ENCODE measurements at regions not wholly inside any gene's neighbourhood (a gene's known extent, or its start where the extent isn't known, plus 50 kb on each side); places are given as distances from the start of the nearest gene placed in this dataset.

GRCh38 chr20:39142407-39143096 is 180.4 kb downstream of the DHX35 start:
- Histone ChIP-seq H3K4me3 (ENCODE audit: low read depth in 1 of 2, low read length in 2 of 2) (no peak overlapping the region), H3K9ac (ENCODE audit: low read depth in 1 of 2, low read length in 2 of 2) (no peak overlapping the region), H3K36me3 (ENCODE audit: control insufficient read depth in 1 of 2, insufficient read depth in 2 of 2, low read length in 2 of 2) (no peaks in the 10 kb centered on the region), H3K4me1 (ENCODE audit: control insufficient read depth in 1 of 2, insufficient read depth in 2 of 2, low read length in 2 of 2) (no peaks in the 10 kb centered on the region), H3K27me3 (ENCODE audit: control insufficient read depth in 1 of 2, insufficient read depth in 2 of 2, low read length in 2 of 2) (peaks cover 0 to 3% of the 10 kb centered on the region in 2 donors), H3K27ac (ENCODE audit: low read depth, low read length) (no peak overlapping the region), H3K9me3 (ENCODE audit: control insufficient read depth in 1 of 2, low read length in 2 of 2) (no peaks in the 10 kb centered on the region)

DNA sequence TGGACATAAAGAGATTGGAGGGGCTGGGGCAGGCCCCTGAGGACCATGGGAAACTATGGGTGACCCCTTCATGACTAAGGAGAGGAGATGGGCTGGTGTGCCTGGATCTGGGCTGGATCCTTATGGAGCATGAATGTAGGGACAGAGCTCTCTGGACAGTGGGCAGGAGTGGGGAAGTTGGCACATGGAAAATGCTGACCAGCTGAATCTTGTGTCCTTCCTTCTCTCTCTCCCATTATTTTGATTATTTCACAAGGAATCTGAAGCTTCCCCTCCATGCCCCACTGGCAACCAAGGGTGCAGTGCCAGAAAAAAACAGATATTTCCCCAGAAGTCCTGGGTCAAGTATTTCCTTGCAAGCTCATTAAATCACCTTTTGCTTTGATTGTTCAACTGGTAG is 175.2 kb downstream of the DHX35 start:
- Histone ChIP-seq H3K9ac (ENCODE audit: low read depth in 1 of 2, low read length in 2 of 2) (no peak overlapping the region), H3K4me1 (ENCODE audit: control insufficient read depth in 1 of 2, insufficient read depth in 2 of 2, low read length in 2 of 2) (no peaks in the 10 kb centered on the region), H3K27ac (ENCODE audit: low read depth, low read length) (no peak overlapping the region), H3K9me3 (ENCODE audit: control insufficient read depth in 1 of 2, low read length in 2 of 2) (no peaks in the 10 kb centered on the region), H3K36me3 (ENCODE audit: control insufficient read depth in 1 of 2, insufficient read depth in 2 of 2, low read length in 2 of 2) (no peaks in the 10 kb centered on the region), H3K27me3 (ENCODE audit: control insufficient read depth in 1 of 2, insufficient read depth in 2 of 2, low read length in 2 of 2) (peaks cover 0 to 3% of the 10 kb centered on the region in 2 donors), H3K4me3 (ENCODE audit: low read depth in 1 of 2, low read length in 2 of 2) (no peak overlapping the region)

DNA sequence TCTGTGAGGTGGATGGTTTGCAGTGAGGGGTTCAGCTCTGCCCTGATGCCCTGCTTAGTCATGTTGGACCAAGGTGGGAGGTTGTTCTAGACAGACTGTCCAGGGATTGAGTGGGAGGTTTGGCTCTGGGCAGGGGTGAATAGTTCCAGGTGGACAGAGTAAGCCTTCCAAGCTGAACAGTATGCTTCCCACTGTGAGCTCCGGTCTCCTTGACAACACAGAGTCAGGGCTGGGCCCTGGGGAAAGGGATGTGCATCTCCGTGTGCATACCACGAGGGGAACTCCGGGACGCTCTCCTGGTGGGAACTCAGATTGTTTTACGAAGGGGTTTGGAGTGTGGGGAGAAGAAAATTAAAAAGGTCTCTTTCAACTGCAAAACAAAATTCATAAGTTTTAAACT is 174.7 kb downstream of the DHX35 start:
- Histone ChIP-seq H3K27ac (ENCODE audit: low read depth, low read length) (no peak overlapping the region), H3K36me3 (ENCODE audit: control insufficient read depth in 1 of 2, insufficient read depth in 2 of 2, low read length in 2 of 2) (no peaks in the 10 kb centered on the region), H3K4me1 (ENCODE audit: control insufficient read depth in 1 of 2, insufficient read depth in 2 of 2, low read length in 2 of 2) (no peaks in the 10 kb centered on the region), H3K9ac (ENCODE audit: low read depth in 1 of 2, low read length in 2 of 2) (no peak overlapping the region), H3K4me3 (ENCODE audit: low read depth in 1 of 2, low read length in 2 of 2) (no peak overlapping the region), H3K27me3 (ENCODE audit: control insufficient read depth in 1 of 2, insufficient read depth in 2 of 2, low read length in 2 of 2) (peaks cover 0 to 3% of the 10 kb centered on the region in 2 donors), H3K9me3 (ENCODE audit: control insufficient read depth in 1 of 2, low read length in 2 of 2) (no peaks in the 10 kb centered on the region)

- H3K9ac ChIP-seq (ENCODE audit: low read depth in 1 of 2, low read length in 2 of 2) = no peak overlapping the region
These were observed 173.9 kb downstream of the DHX35 start for GRCh38 chr20:39135885-39136544.

DNA sequence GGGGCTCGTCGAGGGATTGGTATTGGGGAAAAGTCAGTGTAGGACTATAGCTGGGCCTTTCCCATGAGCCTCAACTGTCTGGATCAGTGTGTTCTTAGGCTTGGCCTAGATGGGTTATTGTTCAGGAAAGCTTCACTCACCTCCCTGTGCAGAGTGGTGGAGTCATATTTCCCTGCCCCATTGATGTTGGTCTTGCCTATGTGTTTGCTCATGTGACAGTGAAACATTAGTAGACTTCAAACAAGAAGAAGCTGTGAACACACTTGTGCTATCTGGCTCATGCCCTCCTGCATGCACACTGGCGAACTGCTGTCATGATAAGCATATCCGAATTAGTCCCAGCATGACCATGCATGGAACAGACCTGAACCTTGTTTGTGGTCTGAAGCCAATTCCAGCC is 171.1 kb downstream of the DHX35 start:
- no peak overlapping the region for H3K9ac ChIP-seq (ENCODE audit: low read depth in 1 of 2, low read length in 2 of 2)
- no peaks in the 10 kb centered on the region for H3K36me3 ChIP-seq (ENCODE audit: control insufficient read depth in 1 of 2, insufficient read depth in 2 of 2, low read length in 2 of 2)
- no peak overlapping the region for H3K4me3 ChIP-seq (ENCODE audit: low read depth in 1 of 2, low read length in 2 of 2)
- no peaks in the 10 kb centered on the region for H3K27me3 ChIP-seq (ENCODE audit: control insufficient read depth in 1 of 2, insufficient read depth in 2 of 2, low read length in 2 of 2)
- H3K27ac ChIP-seq (ENCODE audit: low read depth, low read length) = no peak overlapping the region
- no peaks in the 10 kb centered on the region for H3K4me1 ChIP-seq (ENCODE audit: control insufficient read depth in 1 of 2, insufficient read depth in 2 of 2, low read length in 2 of 2)
- no peaks in the 10 kb centered on the region for H3K9me3 ChIP-seq (ENCODE audit: control insufficient read depth in 1 of 2, low read length in 2 of 2)

More at GRCh38 chr20:39135885-39136544, 173.9 kb downstream of the DHX35 start:
- no peak overlapping the region for H3K27ac ChIP-seq (ENCODE audit: low read depth, low read length)
- no peak overlapping the region for H3K4me3 ChIP-seq (ENCODE audit: low read depth in 1 of 2, low read length in 2 of 2)
- H3K36me3 ChIP-seq (ENCODE audit: control insufficient read depth in 1 of 2, insufficient read depth in 2 of 2, low read length in 2 of 2) = no peaks in the 10 kb centered on the region
- peaks cover 0 to 3% of the 10 kb centered on the region in 2 donors for H3K27me3 ChIP-seq (ENCODE audit: control insufficient read depth in 1 of 2, insufficient read depth in 2 of 2, low read length in 2 of 2)
- H3K9me3 ChIP-seq (ENCODE audit: control insufficient read depth in 1 of 2, low read length in 2 of 2) = no peaks in the 10 kb centered on the region
- H3K4me1 ChIP-seq (ENCODE audit: control insufficient read depth in 1 of 2, insufficient read depth in 2 of 2, low read length in 2 of 2) = no peaks in the 10 kb centered on the region

DNA sequence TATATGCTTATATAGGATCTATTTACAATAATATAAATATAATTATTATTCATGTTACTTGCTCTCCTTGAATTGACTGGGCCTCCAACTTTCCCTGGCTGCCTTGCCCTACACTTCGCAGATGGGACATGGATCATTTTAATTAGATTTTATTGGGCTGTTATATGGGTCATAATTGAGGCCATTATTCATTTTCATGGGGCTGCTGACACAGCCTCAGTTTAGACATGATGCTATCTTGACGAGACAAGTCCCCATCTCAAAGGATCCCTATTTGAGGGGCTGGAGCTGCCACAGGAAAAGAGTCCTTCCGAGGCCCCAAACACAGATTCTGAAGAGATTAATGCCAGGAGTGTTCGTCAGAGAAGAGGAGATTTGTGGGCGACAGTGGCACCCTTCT is 170.4 kb downstream of the DHX35 start:
- Histone ChIP-seq H3K36me3 (ENCODE audit: control insufficient read depth in 1 of 2, insufficient read depth in 2 of 2, low read length in 2 of 2) (no peaks in the 10 kb centered on the region), H3K27ac (ENCODE audit: low read depth, low read length) (no peak overlapping the region), H3K9ac (ENCODE audit: low read depth in 1 of 2, low read length in 2 of 2) (no peak overlapping the region), H3K4me1 (ENCODE audit: control insufficient read depth in 1 of 2, insufficient read depth in 2 of 2, low read length in 2 of 2) (no peaks in the 10 kb centered on the region), H3K4me3 (ENCODE audit: low read depth in 1 of 2, low read length in 2 of 2) (no peak overlapping the region), H3K9me3 (ENCODE audit: control insufficient read depth in 1 of 2, low read length in 2 of 2) (no peaks in the 10 kb centered on the region), H3K27me3 (ENCODE audit: control insufficient read depth in 1 of 2, insufficient read depth in 2 of 2, low read length in 2 of 2) (no peaks in the 10 kb centered on the region)

DNA sequence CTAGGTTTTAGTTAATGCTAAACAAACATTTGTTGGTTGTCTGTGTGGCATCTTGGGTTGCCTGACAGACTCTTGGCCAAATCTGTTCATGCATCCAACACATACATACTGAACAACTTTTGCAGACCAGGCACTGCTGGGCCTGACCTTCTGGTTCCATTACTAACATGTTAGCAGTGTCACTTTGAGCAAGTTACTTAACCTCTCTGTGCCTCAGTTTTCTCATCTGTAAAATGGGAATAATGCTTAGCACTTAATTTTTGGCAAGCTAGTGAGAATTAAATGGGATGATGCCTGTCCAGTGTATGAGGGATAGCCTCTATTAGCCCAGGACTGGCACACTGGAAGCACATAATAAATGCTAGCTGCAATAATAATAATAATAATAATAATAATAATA is 169.9 kb downstream of the DHX35 start:
- no peaks in the 10 kb centered on the region for H3K27me3 ChIP-seq (ENCODE audit: control insufficient read depth in 1 of 2, insufficient read depth in 2 of 2, low read length in 2 of 2)
- H3K27ac ChIP-seq (ENCODE audit: low read depth, low read length) = no peak overlapping the region
- no peak overlapping the region for H3K9ac ChIP-seq (ENCODE audit: low read depth in 1 of 2, low read length in 2 of 2)
- no peaks in the 10 kb centered on the region for H3K4me1 ChIP-seq (ENCODE audit: control insufficient read depth in 1 of 2, insufficient read depth in 2 of 2, low read length in 2 of 2)
- H3K4me3 ChIP-seq (ENCODE audit: low read depth in 1 of 2, low read length in 2 of 2) = no peak overlapping the region
- H3K9me3 ChIP-seq (ENCODE audit: control insufficient read depth in 1 of 2, low read length in 2 of 2) = no peaks in the 10 kb centered on the region
- H3K36me3 ChIP-seq (ENCODE audit: control insufficient read depth in 1 of 2, insufficient read depth in 2 of 2, low read length in 2 of 2) = no peaks in the 10 kb centered on the region

GRCh38 chr20:39130627-39131026 is 168.5 kb downstream of the DHX35 start:
- no peaks in the 10 kb centered on the region for H3K9me3 ChIP-seq (ENCODE audit: control insufficient read depth in 1 of 2, low read length in 2 of 2)
- H3K36me3 ChIP-seq (ENCODE audit: control insufficient read depth in 1 of 2, insufficient read depth in 2 of 2, low read length in 2 of 2) = no peaks in the 10 kb centered on the region
- H3K27ac ChIP-seq (ENCODE audit: low read depth, low read length) = no peak overlapping the region
- no peak overlapping the region for H3K4me3 ChIP-seq (ENCODE audit: low read depth in 1 of 2, low read length in 2 of 2)
- no peak overlapping the region for H3K9ac ChIP-seq (ENCODE audit: low read depth in 1 of 2, low read length in 2 of 2)
- no peaks in the 10 kb centered on the region for H3K27me3 ChIP-seq (ENCODE audit: control insufficient read depth in 1 of 2, insufficient read depth in 2 of 2, low read length in 2 of 2)
- H3K4me1 ChIP-seq (ENCODE audit: control insufficient read depth in 1 of 2, insufficient read depth in 2 of 2, low read length in 2 of 2) = no peaks in the 10 kb centered on the region

DNA sequence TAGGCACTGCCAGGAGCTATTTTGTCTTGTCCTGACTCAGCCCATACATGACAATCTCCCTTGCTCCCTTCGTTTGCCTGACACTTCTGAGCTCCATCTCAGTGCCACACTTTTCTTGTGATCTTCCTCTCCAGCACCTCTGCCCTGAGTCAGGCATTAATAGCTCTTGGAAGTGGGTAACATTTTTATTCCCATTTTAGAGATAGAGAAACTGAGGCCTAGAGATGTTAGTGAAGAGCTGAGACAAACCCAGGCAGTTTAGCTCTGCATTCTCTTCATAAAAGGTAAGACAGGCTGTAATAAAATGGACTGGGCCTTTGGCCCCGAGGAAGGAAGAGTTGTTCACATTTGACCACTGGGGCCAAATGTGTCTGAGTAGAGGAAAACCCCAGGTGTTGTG is 167.4 kb downstream of the DHX35 start:
- H3K4me3 ChIP-seq (ENCODE audit: low read depth in 1 of 2, low read length in 2 of 2) = no peak overlapping the region
- no peak overlapping the region for H3K9ac ChIP-seq (ENCODE audit: low read depth in 1 of 2, low read length in 2 of 2)
- no peaks in the 10 kb centered on the region for H3K9me3 ChIP-seq (ENCODE audit: control insufficient read depth in 1 of 2, low read length in 2 of 2)
- no peaks in the 10 kb centered on the region for H3K27me3 ChIP-seq (ENCODE audit: control insufficient read depth in 1 of 2, insufficient read depth in 2 of 2, low read length in 2 of 2)
- no peaks in the 10 kb centered on the region for H3K36me3 ChIP-seq (ENCODE audit: control insufficient read depth in 1 of 2, insufficient read depth in 2 of 2, low read length in 2 of 2)
- no peaks in the 10 kb centered on the region for H3K4me1 ChIP-seq (ENCODE audit: control insufficient read depth in 1 of 2, insufficient read depth in 2 of 2, low read length in 2 of 2)
- no peak overlapping the region for H3K27ac ChIP-seq (ENCODE audit: low read depth, low read length)

DNA sequence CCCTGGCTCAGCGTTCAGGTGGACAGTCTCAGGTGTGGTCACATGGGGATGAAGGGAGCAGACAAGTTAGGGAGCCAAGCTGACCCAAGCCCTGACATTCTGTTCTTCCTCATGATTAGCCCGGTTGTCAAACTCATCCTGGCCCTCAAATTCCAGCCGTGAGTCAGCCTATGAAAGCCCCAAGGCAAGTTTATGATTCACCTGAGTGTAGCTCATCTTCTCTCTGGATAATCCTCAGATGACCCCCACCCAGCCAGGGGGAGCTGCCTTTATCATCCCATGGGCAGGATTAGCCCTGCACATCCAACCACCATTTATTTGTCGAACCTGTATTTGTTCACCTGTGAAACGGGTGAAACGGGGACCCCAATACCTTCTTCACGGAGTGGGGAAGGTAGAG is 161.9 kb downstream of the DHX35 start:
- H3K27me3 ChIP-seq (ENCODE audit: control insufficient read depth in 1 of 2, insufficient read depth in 2 of 2, low read length in 2 of 2) = no peaks in the 10 kb centered on the region
- H3K4me1 ChIP-seq (ENCODE audit: control insufficient read depth in 1 of 2, insufficient read depth in 2 of 2, low read length in 2 of 2) = no peaks in the 10 kb centered on the region
- H3K36me3 ChIP-seq (ENCODE audit: control insufficient read depth in 1 of 2, insufficient read depth in 2 of 2, low read length in 2 of 2) = no peaks in the 10 kb centered on the region
- H3K4me3 ChIP-seq (ENCODE audit: low read depth in 1 of 2, low read length in 2 of 2) = no peak overlapping the region
- H3K27ac ChIP-seq (ENCODE audit: low read depth, low read length) = no peak overlapping the region
- H3K9me3 ChIP-seq (ENCODE audit: control insufficient read depth in 1 of 2, low read length in 2 of 2) = no peaks in the 10 kb centered on the region
- no peak overlapping the region for H3K9ac ChIP-seq (ENCODE audit: low read depth in 1 of 2, low read length in 2 of 2)

Measured in duodenal mucosa (tissue), 2 donors.